ENCODE measurements at regions not wholly inside any gene's neighbourhood (a gene's known extent, or its start where the extent isn't known, plus 50 kb on each side); places are given as distances from the start of the nearest gene placed in this dataset.
A peak's percentile ranks its signal among the peaks of the same experiment; 100 is the strongest.

- H3K4me1 Mint-ChIP-seq (ENCODE audit: unreplicated experiment), result no peaks in the 10 kb centered on the region
- no peaks in the 10 kb centered on the region for H3K36me3 Mint-ChIP-seq (ENCODE audit: unreplicated experiment)
- DNase-seq (ENCODE audit: extremely low spot score, unreplicated experiment), result no peak
- no peak for TF ChIP-seq CTCF (IDR thresholded peaks at IDR 0.05)
- H3K4me3 Mint-ChIP-seq (ENCODE audit: unreplicated experiment), result no peak overlapping the region
- H3K27ac Mint-ChIP-seq (ENCODE audit: unreplicated experiment), result no peak overlapping the region
- no peaks in the 10 kb centered on the region for H3K9me3 Mint-ChIP-seq (ENCODE audit: unreplicated experiment)
- peaks cover 9% of the 10 kb centered on the region for H3K27me3 Mint-ChIP-seq (ENCODE audit: unreplicated experiment)
Measured at GRCh38 chr5:127223256-127223974, 67.2 kb upstream of the MEGF10 start.

- Mint-ChIP-seq H3K4me1 (ENCODE audit: unreplicated experiment) (peaks cover 18% of the 10 kb centered on the region), H3K4me3 (ENCODE audit: unreplicated experiment) (no peak overlapping the region), H3K27me3 (ENCODE audit: unreplicated experiment) (peaks cover 5% of the 10 kb centered on the region), H3K9me3 (ENCODE audit: unreplicated experiment) (no peaks in the 10 kb centered on the region), H3K36me3 (ENCODE audit: unreplicated experiment) (no peaks in the 10 kb centered on the region), H3K27ac (ENCODE audit: unreplicated experiment) (no peak overlapping the region)
- no peak for TF ChIP-seq CTCF (IDR thresholded peaks at IDR 0.05)
- no peak for DNase-seq (ENCODE audit: extremely low spot score, unreplicated experiment)
Measured at GRCh38 chr5:127227881-127228280, 62.7 kb upstream of the MEGF10 start.

- Mint-ChIP-seq H3K36me3 (ENCODE audit: unreplicated experiment) (peaks cover 4% of the 10 kb centered on the region), H3K27me3 (ENCODE audit: unreplicated experiment) (peaks cover 5% of the 10 kb centered on the region), H3K4me3 (ENCODE audit: unreplicated experiment) (peak overlapping the region; percentile 59), H3K27ac (ENCODE audit: unreplicated experiment) (no peak overlapping the region), H3K4me1 (ENCODE audit: unreplicated experiment) (peaks cover 18% of the 10 kb centered on the region), H3K9me3 (ENCODE audit: unreplicated experiment) (no peaks in the 10 kb centered on the region)
- no peak for DNase-seq (ENCODE audit: extremely low spot score, unreplicated experiment)
- TF ChIP-seq CTCF (IDR thresholded peaks at IDR 0.05), result no peak
Measured at GRCh38 chr5:127228540-127229184, 61.9 kb upstream of the MEGF10 start.

- no peak for TF ChIP-seq CTCF (IDR thresholded peaks at IDR 0.05)
- peak overlapping the region; percentile 36 for H3K27ac Mint-ChIP-seq (ENCODE audit: unreplicated experiment)
Measured at GRCh38 chr5:127229185-127229889, 61.3 kb upstream of the MEGF10 start.

GRCh38 chr5:127231118-127231517 lies 59.5 kb upstream of the MEGF10 start:
- Mint-ChIP-seq H3K4me1 (ENCODE audit: unreplicated experiment) (peaks cover 18% of the 10 kb centered on the region), H3K9me3 (ENCODE audit: unreplicated experiment) (no peaks in the 10 kb centered on the region), H3K27ac (ENCODE audit: unreplicated experiment) (no peak overlapping the region), H3K36me3 (ENCODE audit: unreplicated experiment) (peaks cover 4% of the 10 kb centered on the region), H3K27me3 (ENCODE audit: unreplicated experiment) (no peaks in the 10 kb centered on the region), H3K4me3 (ENCODE audit: unreplicated experiment) (peak overlapping the region; percentile 2)
- TF ChIP-seq CTCF (IDR thresholded peaks at IDR 0.05), result no peak
- DNase-seq (ENCODE audit: extremely low spot score, unreplicated experiment), result no peak

More at GRCh38 chr5:127229185-127229889, 61.3 kb upstream of the MEGF10 start:
- Mint-ChIP-seq H3K4me1 (ENCODE audit: unreplicated experiment) (peaks cover 18% of the 10 kb centered on the region), H3K4me3 (ENCODE audit: unreplicated experiment) (peak overlapping the region; percentile 59), H3K27me3 (ENCODE audit: unreplicated experiment) (peaks cover 4% of the 10 kb centered on the region), H3K9me3 (ENCODE audit: unreplicated experiment) (no peaks in the 10 kb centered on the region), H3K36me3 (ENCODE audit: unreplicated experiment) (peaks cover 4% of the 10 kb centered on the region)
- peak; percentile 84 for DNase-seq (ENCODE audit: extremely low spot score, unreplicated experiment)
